HG02981 (cell line): ENCODE measurements at regions not wholly inside any gene's neighbourhood (a gene's known extent, or its start where the extent isn't known, plus 50 kb on each side); places are given as distances from the start of the nearest gene placed in this dataset.

ENCODE experiments used
- ATAC-seq: cut with Tn5 transposase; IDR thresholded peaks from one replicate; pipeline ENCODE4 v1.9.1; 2021; ENCODE audit warnings: mild to moderate bottlenecking, moderate library complexity; ENCODE audit not compliant: unreplicated experiment

- no peak for ATAC-seq
Observed at GRCh38 chr5:117204926-117205869, 630.6 kb upstream of the SEMA6A start.

- ATAC-seq: no peak
Observed at GRCh38 chr5:117204404-117204803, 629.8 kb upstream of the SEMA6A start.

- ATAC-seq: no peak
Observed at GRCh38 chr5:117203584-117203983, 629.0 kb upstream of the SEMA6A start.

- ATAC-seq: no peak
Observed at GRCh38 chr5:117201001-117201400, 626.4 kb upstream of the SEMA6A start.

GRCh38 chr5:117195076-117195475 is 620.5 kb upstream of the SEMA6A start:
- ATAC-seq: no peak

- ATAC-seq: no peak
Observed at GRCh38 chr5:117191251-117191650, 616.6 kb upstream of the SEMA6A start.

- ATAC-seq: no peak
Observed at GRCh38 chr5:117189784-117190183, 615.2 kb upstream of the SEMA6A start.

- ATAC-seq: no peak
Observed at GRCh38 chr5:117188211-117188610, 613.6 kb upstream of the SEMA6A start.

GRCh38 chr5:117186751-117187150 is 612.1 kb upstream of the SEMA6A start:
- ATAC-seq: no peak

- no peak for ATAC-seq
Observed at GRCh38 chr5:117183326-117183725, 608.7 kb upstream of the SEMA6A start.

- no peak for ATAC-seq
Observed at GRCh38 chr5:117182104-117182503, 607.5 kb upstream of the SEMA6A start.

GRCh38 chr5:117177302-117177701 is 602.7 kb upstream of the SEMA6A start:
- no peak for ATAC-seq

- ATAC-seq: no peak
Observed at GRCh38 chr5:117165068-117165467, 590.4 kb upstream of the SEMA6A start.

GRCh38 chr5:117161718-117162335 is 587.2 kb upstream of the SEMA6A start:
- ATAC-seq: no peak

- no peak for ATAC-seq
Observed at GRCh38 chr5:117160391-117160790, 585.8 kb upstream of the SEMA6A start.

GRCh38 chr5:117149312-117149711 is 574.7 kb upstream of the SEMA6A start:
- no peak for ATAC-seq

GRCh38 chr5:117144086-117144485 is 569.5 kb upstream of the SEMA6A start:
- no peak for ATAC-seq

- ATAC-seq: no peak
Observed at GRCh38 chr5:117143406-117143805, 568.8 kb upstream of the SEMA6A start.

GRCh38 chr5:117138523-117138922 is 563.9 kb upstream of the SEMA6A start:
- ATAC-seq: no peak

- no peak for ATAC-seq
Observed at GRCh38 chr5:117135851-117136250, 561.2 kb upstream of the SEMA6A start.

GRCh38 chr5:117133198-117133597 is 558.6 kb upstream of the SEMA6A start:
- no peak for ATAC-seq

GRCh38 chr5:117131876-117132275 is 557.3 kb upstream of the SEMA6A start:
- no peak for ATAC-seq
